Small intestine (tissue), 7 donors: ENCODE measurements at regions not wholly inside any gene's neighbourhood (a gene's known extent, or its start where the extent isn't known, plus 50 kb on each side); places are given as distances from the start of the nearest gene placed in this dataset.
A peak's percentile ranks its signal among the peaks of the same experiment; 100 is the strongest.
"Not testable (repeated sequence)": the region's sequence is repeated elsewhere in the genome, so short reads cannot be mapped to it uniquely, and the experiment has no call there.

Source experiments
- DNase-seq, 2 donors: peaks; one replicate each; pipeline versions ENCODE4 v3.0.0 to v3.0.0-alpha.2; 2013
- FAIRE-seq: peaks from 2 replicates; lab custom pipeline; 2012; peaks lifted over from hg19 to GRCh38; lab: Jason Lieb, UNC
- H3K27ac ChIP-seq, 3 donors: one replicate each; pipeline ENCODE4 v1.5.1; 2013; ENCODE audit warnings: low read length in 2 of 3, mild to moderate bottlenecking in 2 of 3, control low read depth in 1 of 3, inconsistent platforms in 1 of 3, low read depth in 1 of 3, moderate library complexity in 1 of 3
- H3K27me3 ChIP-seq, 3 donors: one replicate each; pipeline ENCODE4 v1.6.1; 2013; ENCODE audit warnings: low read length in 3 of 3, inconsistent platforms in 1 of 3; ENCODE audit not compliant: control insufficient read depth in 3 of 3, insufficient read depth in 3 of 3
- H3K36me3 ChIP-seq, 3 donors: one replicate each; pipeline ENCODE4 v1.6.1; 2013; ENCODE audit warnings: low read length in 3 of 3, inconsistent platforms in 1 of 3, low read depth in 1 of 3, mild to moderate bottlenecking in 1 of 3, moderate library complexity in 1 of 3; ENCODE audit not compliant: control insufficient read depth in 3 of 3, insufficient read depth in 2 of 3
- H3K4me1 ChIP-seq, 3 donors: one replicate each; pipeline ENCODE4 v1.6.1; 2013; ENCODE audit warnings: low read length in 2 of 3, inconsistent platforms in 1 of 3, low read depth in 1 of 3, mild to moderate bottlenecking in 1 of 3, moderate library complexity in 1 of 3; ENCODE audit not compliant: control insufficient read depth in 3 of 3, insufficient read depth in 2 of 3
- H3K4me3 ChIP-seq, 3 donors: one replicate each; pipeline ENCODE4 v1.5.1; 2013; ENCODE audit warnings: low read length in 3 of 3, control low read depth in 1 of 3, inconsistent platforms in 1 of 3, low read depth in 1 of 3, mild to moderate bottlenecking in 1 of 3, moderate library complexity in 1 of 3
- H3K9me3 ChIP-seq, 2 donors: one replicate each; pipeline ENCODE4 v1.6.1; 2013; ENCODE audit warnings: low read depth in 1 of 2, low read length in 1 of 2; ENCODE audit not compliant: control insufficient read depth in 2 of 2, insufficient read depth in 1 of 2
- WGBS, 3 donors: extraction: QIAGEN DNeasy Blood & Tissue Kit; methylation state at CpG; one replicate each; pipeline ENCODE4 v1.1.7; 2013; 5-methylcytosine and 5-hydroxymethylcytosine counted together
- donor health status: healthy with polysubstance abuse.
- donor health status: control.
- donor health status: control.
- donor health status: Bipolar disorder and iron deficiency.
- donor health status: healthy.

- not testable (repeated sequence) for H3K4me3 ChIP-seq, FAIRE-seq, H3K4me1 ChIP-seq, H3K27ac ChIP-seq, H3K36me3 ChIP-seq, H3K27me3 ChIP-seq, H3K9me3 ChIP-seq, DNase-seq
- WGBS, 3 donors: 92 to 95% (median 94%) methylated on average over 51 to 55 of the region's 55 CpGs
These were observed 328.3 kb upstream of the KLF4 start for GRCh38 chr9:107817595-107818502.

- peaks cover 0 to 4% of the 10 kb centered on the region in 2 donors for H3K9me3 ChIP-seq
- H3K27me3 ChIP-seq: no peaks in the 10 kb centered on the region
- peak; percentile 33 to 60 for DNase-seq
- 31 to 56% (median 34%) methylated on average over 2 of the region's 2 CpGs for WGBS, 3 donors
- H3K4me1 ChIP-seq: peaks cover 0 to 3% (median 0%) of the 10 kb centered on the region in 3 donors
- H3K4me3 ChIP-seq: no peak overlapping the region
- no peaks in the 10 kb centered on the region for H3K36me3 ChIP-seq
- FAIRE-seq: no peak
- H3K27ac ChIP-seq: no peak overlapping the region
These were observed 327.0 kb upstream of the KLF4 start for GRCh38 chr9:107816561-107817021.

GRCh38 chr9:107815782-107816560, 326.4 kb upstream of the KLF4 start:
- no peak overlapping the region for H3K27ac ChIP-seq
- WGBS, 3 donors: 75 to 80% (median 80%) methylated on average over 6 of the region's 6 CpGs
- H3K4me1 ChIP-seq: peaks cover 0 to 3% (median 0%) of the 10 kb centered on the region in 3 donors

GRCh38 chr9:107813287-107813686, 323.7 kb upstream of the KLF4 start:
- peaks cover 0 to 5% (median 0%) of the 10 kb centered on the region in 3 donors for H3K4me1 ChIP-seq
- DNase-seq (peak in 1 of 2 donors; percentile 74), FAIRE-seq (no peak)
- no peak overlapping the region for H3K27ac ChIP-seq
- 64 to 88% (median 67%) methylated on average over 6 of the region's 6 CpGs for WGBS, 3 donors
- peaks cover 0 to 4% of the 10 kb centered on the region in 2 donors for H3K9me3 ChIP-seq
- H3K4me3 ChIP-seq: no peak overlapping the region
- no peaks in the 10 kb centered on the region for H3K36me3 ChIP-seq
- H3K27me3 ChIP-seq: no peaks in the 10 kb centered on the region

More at GRCh38 chr9:107815782-107816560, 326.4 kb upstream of the KLF4 start:
- peaks cover 0 to 4% of the 10 kb centered on the region in 2 donors for H3K9me3 ChIP-seq
- H3K36me3 ChIP-seq: no peaks in the 10 kb centered on the region
- H3K27me3 ChIP-seq: no peaks in the 10 kb centered on the region
- DNase-seq (no peak), FAIRE-seq (no peak)
- H3K4me3 ChIP-seq: no peak overlapping the region

- no peaks in the 10 kb centered on the region for H3K36me3 ChIP-seq
- no peak overlapping the region for H3K4me3 ChIP-seq
- no peak overlapping the region for H3K27ac ChIP-seq
- FAIRE-seq: no peak
- 82 to 95% (median 90%) methylated on average over 6 of the region's 6 CpGs for WGBS, 3 donors
- peaks cover 0 to 5% (median 0%) of the 10 kb centered on the region in 3 donors for H3K4me1 ChIP-seq
- no peak for DNase-seq
- H3K9me3 ChIP-seq: peaks cover 0 to 4% of the 10 kb centered on the region in 2 donors
- no peaks in the 10 kb centered on the region for H3K27me3 ChIP-seq
These were observed 320.9 kb upstream of the KLF4 start for GRCh38 chr9:107810461-107810961.

- Histone ChIP-seq H3K27ac (peak overlapping the region in 1 of 3 donors; percentile 45), H3K36me3 (no peaks in the 10 kb centered on the region), H3K4me3 (no peak overlapping the region), H3K9me3 (peaks cover 0 to 4% of the 10 kb centered on the region in 2 donors), H3K4me1 (peaks cover 0 to 5% (median 0%) of the 10 kb centered on the region in 3 donors), H3K27me3 (no peaks in the 10 kb centered on the region)
- peak; percentile 69 to 90 for DNase-seq
- FAIRE-seq: no peak
- WGBS, 3 donors: 51 to 61% (median 55%) methylated on average over 5 of the region's 5 CpGs
These were observed 320.4 kb upstream of the KLF4 start for GRCh38 chr9:107809871-107810460.

- H3K9me3 ChIP-seq: no peaks in the 10 kb centered on the region
- H3K4me1 ChIP-seq: peaks cover 0 to 2% (median 0%) of the 10 kb centered on the region in 3 donors
- no peak overlapping the region for H3K4me3 ChIP-seq
- DNase-seq (no peak), FAIRE-seq (no peak)
- WGBS, 3 donors: 83 to 94% (median 87%) methylated on average over 4 of the region's 4 CpGs
- H3K27ac ChIP-seq: no peak overlapping the region
- H3K36me3 ChIP-seq: no peaks in the 10 kb centered on the region
- H3K27me3 ChIP-seq: no peaks in the 10 kb centered on the region
These were observed 317.6 kb upstream of the KLF4 start for GRCh38 chr9:107807183-107807582.

GRCh38 chr9:107805201-107805600, 315.6 kb upstream of the KLF4 start:
- FAIRE-seq: no peak
- WGBS, 3 donors: 4 to 51% (median 39%) methylated on average over 2 of the region's 2 CpGs
- peak in 1 of 2 donors; percentile 74 for DNase-seq
- Histone ChIP-seq H3K27ac (no peak overlapping the region), H3K27me3 (no peaks in the 10 kb centered on the region), H3K4me1 (no peaks in the 10 kb centered on the region), H3K9me3 (no peaks in the 10 kb centered on the region), H3K4me3 (no peak overlapping the region), H3K36me3 (no peaks in the 10 kb centered on the region)
